GM20431 (cell line): ENCODE measurements at regions not wholly inside any gene's neighbourhood (a gene's known extent, or its start where the extent isn't known, plus 50 kb on each side); places are given as distances from the start of the nearest gene placed in this dataset.

Experiments
- in situ Hi-C: fragments of 300-500 bp; cut with MseI, MboI; formaldehyde crosslinking; loops from one replicate; pipeline ENCODE4 v1.15.0; 2020; ENCODE audit warnings: low sequenced_read_pairs; ENCODE audit not compliant: unreplicated experiment

DNA sequence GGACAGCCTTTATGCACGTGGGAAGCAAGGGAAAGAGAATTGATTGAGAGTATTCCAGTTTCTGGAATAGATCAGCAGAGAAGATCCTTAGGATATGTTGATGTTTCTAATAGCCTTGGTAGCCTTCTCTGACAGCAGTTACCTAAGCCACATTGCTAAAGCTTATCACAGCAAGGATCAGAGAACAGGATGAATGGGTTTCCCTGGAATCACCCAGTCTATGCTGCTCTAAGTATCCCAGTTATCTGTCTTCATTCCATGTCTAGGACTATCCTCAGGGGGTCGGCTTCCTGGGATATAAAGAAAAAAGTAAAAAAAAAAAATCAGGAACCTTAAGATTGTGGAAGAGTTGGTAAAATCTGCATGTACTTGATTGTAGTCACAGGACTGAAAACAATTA lies 352.0 kb upstream of the AKR1E2 start:
- in situ Hi-C loops: no loop called here

DNA sequence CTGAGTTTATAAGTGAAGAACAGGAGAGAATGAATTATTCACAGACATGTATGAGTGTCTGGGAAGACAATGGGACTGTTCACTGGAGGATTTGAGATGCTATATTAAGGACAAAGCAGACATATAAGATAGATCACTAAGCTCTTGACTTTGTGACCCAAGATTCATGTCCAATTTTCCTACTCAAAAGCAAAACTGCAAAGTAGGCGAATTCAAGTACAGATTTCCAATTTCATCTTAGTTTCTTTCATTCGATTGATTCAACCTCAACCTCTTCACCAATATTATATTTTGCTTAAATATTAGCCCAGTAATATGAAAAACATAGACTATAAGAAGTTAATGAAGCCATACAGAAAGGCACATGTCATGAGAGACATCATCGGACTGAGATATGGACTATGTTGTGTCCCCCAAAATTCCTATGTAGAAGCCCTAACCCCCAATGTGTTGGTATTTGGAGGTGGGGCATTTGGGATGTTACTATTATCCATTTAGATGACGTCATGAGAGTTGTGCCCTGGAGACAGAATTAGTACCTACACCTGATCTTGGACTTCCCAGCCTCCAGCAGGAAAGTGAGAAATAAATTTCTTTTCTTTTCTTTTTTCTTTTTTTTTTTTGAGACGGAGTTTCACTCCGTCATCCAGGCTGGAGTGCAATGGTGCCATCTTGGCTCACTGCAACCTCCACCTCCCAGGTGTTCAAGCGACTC lies 353.7 kb upstream of the AKR1E2 start:
- in situ Hi-C loops: no loop called here

DNA sequence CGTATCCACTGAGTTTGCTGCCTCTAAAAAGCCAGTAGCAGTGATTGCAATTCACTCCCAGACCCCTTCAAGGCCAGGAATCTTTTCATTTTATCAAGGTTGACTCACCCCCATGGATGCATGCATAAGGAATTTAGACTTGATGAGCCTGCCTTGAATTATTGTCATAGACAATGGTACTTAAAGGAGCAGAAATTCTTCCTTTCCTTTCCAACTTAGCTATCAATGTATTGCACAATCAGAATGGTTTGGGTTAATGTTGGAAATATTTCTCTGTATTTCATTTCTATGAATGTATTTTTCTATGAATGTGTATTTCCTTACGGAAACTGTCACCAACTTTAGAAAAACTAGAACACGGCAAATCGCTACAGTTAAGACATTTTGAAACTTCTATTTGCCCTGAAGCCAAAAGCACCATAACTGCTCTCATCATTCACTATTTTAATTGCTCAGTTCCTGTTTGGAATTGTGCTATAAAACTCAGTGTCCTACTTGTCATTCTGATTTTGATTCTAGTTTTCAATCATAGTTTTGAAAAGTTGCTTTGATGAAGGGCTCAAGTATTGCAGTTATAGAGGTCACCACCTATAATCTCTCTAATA lies 355.7 kb upstream of the AKR1E2 start:
- in situ Hi-C loops: no loop called here

DNA sequence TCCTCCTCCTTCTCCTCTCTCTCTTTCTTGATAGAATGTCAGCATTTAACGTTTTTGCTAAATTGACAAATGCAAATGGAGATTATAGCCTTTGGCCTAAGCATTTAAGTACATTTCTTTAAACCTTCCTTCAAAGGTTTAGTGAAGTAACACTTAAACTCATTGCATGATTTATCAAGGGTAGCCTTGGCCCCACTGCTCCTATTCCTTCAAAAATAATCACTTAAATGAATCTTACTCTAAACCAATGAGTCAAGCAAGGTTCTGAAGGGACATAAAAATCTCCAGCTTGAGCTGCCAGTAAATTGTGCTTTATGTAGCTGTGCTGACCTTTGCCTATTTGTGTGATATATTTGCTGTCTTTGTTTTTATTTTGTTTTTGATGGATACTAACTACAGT lies 358.5 kb upstream of the AKR1E2 start:
- in situ Hi-C loops: no loop called here

DNA sequence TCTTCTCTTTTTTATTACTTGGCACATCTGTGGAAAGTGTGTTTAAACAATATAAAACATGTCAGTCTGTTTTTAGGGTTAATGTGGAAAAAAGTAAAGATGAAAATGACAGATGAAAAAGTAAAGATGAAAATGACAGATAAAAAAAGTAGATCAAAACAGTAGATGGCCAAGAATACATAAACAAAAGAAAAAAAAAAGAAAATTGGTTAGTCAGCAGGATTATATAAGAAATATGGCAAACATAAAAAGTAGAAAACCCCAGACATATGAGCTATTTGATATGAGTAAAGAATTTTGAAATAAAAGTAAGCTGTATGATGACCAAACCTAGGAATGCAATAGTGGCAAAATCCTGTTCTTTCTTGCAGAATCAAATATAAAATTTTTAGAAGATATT lies 365.7 kb upstream of the AKR1E2 start:
- in situ Hi-C loops: no loop called here

DNA sequence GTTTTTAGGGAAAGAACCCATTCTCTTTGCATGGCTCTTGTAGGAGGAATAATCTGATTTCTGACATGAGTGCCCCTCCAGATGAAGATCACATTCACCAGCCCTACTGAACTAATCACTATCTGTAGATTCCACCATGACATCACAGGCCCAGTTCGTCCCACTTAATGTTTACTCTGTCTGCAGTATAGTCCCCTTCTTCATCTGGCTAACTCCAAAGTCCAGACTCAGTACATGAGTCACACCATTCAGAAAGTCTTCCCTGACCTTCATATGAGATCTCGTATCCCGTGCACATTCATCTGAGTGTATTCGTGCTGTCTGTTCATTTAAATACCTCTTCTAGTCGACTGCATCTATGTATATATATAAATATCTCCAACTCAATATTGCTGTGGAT lies 366.5 kb upstream of the AKR1E2 start:
- in situ Hi-C loops: no loop called here

DNA sequence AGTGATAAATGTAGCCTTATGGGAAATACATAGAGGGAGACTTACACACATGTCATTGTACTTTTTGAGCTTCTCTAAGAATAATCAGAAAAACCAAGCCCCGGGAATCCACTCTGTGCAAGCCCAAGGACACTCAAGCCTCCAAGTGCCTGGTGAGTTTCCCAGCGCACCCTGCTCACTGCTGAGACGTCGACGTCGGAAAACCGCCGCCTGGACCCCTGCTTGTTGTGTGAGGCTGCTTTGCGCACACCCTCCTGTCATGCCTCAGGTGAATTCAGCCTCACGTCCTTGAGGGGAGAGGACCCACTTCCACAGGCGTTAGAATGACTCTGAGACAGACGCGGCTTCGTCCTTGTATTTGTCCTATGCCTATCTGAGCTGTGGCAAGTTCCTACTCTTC lies 368.4 kb upstream of the AKR1E2 start:
- in situ Hi-C loops: no loop called here

DNA sequence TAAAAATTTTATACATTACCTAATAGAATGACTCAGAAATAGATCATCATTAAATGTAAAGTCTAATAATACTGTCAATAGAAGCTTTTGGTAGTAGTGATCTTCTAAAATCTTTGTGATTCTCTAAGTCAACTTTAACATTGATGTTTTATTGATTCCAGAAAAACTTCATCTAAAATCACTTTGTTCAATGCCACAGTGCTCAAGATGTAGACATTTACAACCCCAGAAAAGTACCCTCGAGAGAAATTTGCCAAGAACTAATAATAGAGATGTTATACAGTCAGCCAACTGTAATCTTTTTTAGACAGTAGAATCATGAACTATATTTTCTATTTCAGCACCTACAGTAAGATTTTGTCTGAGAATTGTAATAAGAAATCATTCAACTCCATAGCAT lies 369.2 kb upstream of the AKR1E2 start:
- in situ Hi-C loops: no loop called here

DNA sequence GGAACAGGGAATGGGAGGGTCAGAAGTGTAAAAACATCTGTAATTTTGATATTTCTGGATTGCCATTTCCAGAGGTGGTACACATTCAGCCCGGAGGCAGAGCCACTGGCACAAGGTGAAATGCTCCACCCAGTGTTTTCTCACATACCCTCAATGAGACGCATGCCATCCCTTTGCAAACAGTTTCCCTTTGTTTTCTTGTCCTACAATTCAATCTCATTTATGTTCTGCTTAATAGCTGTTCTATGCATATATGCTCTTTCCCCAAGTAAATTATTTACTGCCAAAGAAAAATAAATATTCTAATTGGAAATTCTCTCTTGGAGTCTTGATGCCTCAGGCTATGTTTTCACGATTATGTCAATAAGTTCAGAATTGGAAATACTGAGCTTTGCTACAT lies 369.7 kb upstream of the AKR1E2 start:
- in situ Hi-C loops: no loop called here

DNA sequence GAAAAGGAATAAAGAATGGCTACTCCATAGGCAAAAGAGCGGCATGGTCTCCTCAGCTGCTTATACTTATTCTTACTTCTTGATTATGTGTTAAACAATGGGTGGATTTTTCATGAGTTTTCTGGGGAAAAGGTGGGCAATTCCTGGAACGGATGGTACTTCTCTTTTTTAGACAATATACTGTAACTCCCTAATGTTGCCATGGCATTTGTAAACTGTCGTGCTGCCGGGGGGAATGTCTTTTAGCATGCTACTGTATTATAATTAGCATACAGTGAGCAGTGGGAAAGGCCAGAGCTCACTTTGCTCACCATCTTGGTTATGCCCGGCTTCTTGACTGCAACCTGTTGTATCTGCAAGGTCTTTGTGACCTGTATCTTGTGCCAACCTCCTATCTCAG lies 372.1 kb upstream of the AKR1E2 start:
- in situ Hi-C loops: no loop called here

DNA sequence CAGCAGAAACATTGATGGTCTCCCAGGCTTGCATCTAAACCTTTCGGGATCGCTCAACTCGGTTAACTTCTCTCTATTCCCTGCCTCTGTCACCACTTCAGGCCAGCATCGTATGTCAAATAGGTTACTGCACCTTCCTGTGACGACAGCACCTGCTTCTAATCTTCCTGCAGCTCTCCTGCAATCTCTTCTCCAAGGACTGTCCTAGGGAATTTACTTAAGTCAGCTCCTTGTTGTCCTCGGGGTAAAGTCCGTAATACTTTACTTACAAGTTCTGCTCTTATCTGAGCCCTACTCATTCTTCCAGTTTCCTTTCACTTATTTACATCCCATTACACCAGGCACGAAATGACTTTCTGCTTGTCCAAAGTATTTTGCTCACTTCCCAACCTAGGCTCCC lies 372.7 kb upstream of the AKR1E2 start:
- in situ Hi-C loops: no loop called here

DNA sequence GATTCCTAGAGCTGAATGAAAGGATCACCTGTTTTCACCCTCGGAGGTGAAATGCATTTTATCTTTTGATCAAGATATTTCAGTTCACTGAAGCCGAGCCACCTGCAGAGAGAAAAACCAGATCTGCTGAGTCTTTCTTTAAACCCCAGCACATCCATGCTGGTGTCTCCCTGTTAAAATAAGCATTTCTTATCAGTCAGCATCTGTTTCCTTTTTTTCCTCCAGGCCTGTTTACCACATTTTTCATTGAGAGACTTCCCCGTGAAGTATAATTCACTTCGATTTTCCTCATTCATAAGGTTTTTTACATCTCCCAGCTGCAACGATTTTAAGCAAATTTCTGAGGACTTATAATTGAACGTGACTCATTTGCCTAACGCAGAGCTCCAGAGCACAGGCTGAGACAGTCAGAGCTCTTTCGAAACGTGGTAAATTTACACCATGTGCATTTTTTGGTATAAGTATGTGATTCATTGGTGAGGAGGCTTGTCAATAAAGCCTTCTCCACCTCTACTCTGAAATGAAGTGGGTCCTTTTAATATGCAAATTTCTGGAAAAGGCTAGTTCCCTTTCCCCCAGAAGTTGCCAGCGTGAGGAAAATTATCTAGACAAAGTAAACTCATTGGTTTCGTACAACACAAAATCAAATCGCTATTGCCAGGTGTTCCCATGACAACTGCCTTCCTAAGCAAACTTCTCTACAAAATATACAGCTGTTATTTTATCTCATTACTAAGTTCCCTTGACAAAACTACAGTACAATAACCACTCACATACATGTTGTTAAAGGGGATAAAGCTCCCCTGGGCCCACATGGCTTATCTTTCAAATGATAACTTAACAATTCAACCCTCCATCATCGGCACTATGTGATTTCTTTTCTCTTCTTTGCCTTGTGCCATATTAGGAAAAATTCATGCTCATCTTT lies 374.8 kb upstream of the AKR1E2 start:
- in situ Hi-C loops: no loop called here

DNA sequence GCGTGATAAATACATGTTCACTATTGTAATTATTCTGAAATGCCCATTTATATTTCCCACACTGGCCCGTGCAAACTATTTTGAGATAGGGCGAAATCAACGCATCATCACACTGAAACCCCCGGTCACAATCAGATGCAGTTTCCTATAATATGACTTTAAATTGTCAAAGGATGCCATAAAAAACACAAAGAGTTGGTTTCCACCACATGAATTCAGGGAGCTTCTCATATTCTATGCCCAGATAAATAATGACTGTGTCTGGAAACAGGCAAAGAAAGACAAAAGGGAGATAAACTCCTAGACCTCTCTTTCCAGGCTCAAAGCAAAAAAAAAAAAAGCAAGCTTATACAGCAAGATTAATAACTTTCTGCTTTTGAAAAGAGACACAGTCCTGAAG lies 375.8 kb upstream of the AKR1E2 start:
- in situ Hi-C loops: no loop called here

DNA sequence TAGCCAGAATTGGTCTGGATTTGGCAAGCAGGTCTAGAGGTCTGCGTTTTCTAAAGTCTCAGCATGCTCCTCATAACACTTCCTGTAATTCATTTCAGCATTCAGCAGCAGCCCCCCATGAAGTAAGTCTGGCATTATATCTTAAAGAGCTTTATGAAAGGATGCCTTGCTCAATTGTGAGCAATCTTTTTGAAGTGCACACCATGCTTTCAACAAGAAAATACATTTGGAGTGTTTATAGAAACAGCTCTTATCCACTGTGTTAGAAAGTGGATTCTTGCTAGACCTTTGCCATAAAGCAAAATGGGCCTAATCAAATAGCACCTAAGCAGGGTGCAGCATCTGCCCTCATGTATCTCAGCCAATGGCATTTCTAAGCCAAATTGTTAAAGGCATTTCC lies 378.0 kb upstream of the AKR1E2 start:
- in situ Hi-C loops: no loop called here

DNA sequence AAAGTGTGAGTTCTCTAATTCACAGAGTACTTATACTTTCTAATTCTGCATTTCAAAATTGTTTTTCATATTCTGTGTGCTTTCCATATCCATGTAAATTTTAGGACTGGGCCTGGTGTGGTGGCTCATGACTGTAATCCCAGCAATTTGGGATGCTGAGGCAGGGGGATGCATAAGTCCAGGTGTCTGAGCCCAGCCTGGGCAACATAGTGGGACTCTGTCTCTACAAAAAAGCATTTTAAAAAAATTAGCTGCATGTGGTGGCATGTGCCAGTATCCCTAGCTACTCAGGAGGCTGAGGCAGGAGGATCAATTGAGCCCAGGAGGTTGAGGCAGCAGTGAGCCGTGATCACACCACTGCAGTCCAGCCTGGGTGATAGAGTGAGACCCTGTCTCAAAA lies 382.6 kb upstream of the AKR1E2 start:
- in situ Hi-C loops: no loop called here

DNA sequence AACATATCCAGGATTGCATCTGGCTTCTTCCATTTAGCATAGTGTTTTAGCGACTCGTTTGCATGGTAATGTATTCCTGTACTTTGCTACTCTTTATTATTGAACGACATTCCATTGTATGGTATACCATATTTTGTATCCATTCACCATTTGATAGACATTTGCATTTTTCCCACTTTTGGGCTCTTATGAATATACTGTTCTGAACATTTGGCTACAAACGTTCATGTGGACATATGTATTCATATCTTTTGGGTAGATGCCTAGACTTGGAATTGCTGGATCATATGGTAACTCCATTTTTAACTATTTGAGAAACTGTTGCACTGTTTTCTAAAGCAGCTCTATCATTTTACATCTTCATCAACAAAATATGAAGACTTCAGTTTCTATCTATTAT lies 383.7 kb upstream of the AKR1E2 start:
- in situ Hi-C loops: no loop called here

DNA sequence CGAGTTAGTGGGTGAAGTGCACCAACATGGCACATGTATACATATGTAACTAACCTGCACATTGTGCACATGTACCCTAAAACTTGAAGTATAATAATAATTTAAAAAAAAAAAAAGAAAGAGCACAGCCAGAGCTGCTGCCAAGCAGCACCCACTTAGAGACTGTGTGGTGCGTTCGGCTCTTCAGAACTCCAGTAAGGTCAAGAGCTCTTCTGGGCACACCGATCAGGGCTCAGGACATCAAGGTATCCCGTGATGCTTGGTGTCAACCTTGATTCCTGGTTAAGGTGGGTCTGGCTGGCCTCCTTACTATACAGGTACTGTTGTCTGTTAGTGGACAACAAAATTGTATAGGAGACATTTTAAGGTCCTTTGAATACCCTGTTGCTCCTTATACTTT lies 385.7 kb upstream of the AKR1E2 start:
- in situ Hi-C loops: no loop called here

DNA sequence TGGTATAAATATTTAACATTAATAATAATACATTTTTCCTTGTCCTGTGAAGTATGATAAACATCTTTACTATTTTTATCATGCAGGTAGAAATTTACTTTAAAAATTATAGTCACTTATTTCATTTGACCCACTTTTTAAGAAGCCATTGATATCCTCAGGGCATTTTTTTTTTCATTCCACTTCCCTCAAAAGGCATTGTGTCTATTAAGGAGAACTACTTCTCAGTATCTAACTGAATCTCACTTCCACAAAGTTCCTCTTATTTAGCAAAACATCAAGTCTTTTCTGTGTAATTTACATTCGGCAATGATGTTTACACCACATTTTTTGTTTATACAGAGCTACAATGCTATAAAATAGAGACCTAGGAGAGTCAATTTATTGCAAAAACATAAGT lies 388.2 kb upstream of the AKR1E2 start:
- in situ Hi-C loops: no loop called here

DNA sequence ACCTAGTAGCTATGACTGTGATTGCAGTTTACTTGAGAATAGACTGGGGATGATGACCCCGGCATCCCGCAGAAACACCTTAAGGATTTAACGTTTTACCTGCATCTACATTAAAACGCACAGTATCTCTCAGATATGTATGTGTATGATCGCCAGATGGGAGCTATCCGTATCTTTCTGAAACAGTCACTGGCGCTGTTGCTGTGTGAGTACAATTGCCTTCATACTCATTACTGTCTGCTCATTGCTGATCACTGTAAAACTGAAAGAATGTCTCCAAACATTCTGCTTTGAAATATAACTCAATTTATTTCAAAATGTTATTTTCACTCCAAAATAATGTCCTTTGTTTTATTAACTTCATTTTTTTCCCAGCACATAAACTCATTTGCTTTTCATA lies 388.9 kb upstream of the AKR1E2 start:
- in situ Hi-C loops: no loop called here

DNA sequence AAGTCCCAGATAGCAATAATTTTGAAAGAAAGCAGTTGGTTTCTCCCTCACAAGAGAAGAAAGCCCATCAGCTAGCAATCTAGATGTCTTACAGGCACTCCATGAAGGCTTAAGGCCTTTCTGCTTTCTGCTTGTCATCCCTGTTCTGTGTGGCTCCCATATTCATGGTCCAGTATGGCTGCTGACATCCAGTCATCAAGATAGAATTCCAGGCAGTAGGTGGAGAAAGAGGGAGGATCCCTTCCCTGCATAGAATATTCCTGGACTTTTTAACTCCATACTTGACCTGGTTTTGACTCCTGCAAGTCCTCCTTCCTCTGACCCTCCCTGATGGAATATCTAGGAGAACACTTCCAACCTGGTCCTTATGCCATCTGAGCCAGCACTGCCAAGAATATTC lies 389.9 kb upstream of the AKR1E2 start:
- in situ Hi-C loops: no loop called here

DNA sequence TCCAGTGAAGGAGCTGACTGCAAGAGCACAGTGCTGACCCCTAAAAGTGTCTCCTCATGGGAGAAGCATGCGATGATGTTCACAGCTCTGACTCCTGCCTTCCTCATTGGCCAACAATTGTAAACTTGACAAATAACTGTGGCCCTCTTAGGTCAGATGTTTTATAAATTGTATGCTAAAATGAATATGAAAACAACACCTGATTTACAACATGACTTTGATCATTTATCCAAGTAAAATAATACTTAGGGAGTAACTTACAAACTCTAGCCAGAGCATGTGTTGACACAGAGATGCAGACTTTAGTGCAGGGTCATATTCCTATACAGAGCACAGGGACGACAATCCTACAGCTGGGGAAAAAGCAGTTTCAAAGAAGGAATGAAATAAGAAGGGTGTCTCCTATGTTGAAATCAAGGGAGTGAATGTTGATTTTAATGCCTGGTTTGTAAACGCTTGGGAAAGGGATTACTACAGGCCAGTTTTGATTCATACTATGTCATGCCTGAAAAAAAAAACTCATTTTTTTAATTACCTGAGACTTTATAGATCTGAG lies 391.4 kb upstream of the AKR1E2 start:
- in situ Hi-C loops: no loop called here
